ENCODE measurements at regions not wholly inside any gene's neighbourhood (a gene's known extent, or its start where the extent isn't known, plus 50 kb on each side); places are given as distances from the start of the nearest gene placed in this dataset.
"Not testable (repeated sequence)": the region's sequence is repeated elsewhere in the genome, so short reads cannot be mapped to it uniquely, and the experiment has no call there.

DNA sequence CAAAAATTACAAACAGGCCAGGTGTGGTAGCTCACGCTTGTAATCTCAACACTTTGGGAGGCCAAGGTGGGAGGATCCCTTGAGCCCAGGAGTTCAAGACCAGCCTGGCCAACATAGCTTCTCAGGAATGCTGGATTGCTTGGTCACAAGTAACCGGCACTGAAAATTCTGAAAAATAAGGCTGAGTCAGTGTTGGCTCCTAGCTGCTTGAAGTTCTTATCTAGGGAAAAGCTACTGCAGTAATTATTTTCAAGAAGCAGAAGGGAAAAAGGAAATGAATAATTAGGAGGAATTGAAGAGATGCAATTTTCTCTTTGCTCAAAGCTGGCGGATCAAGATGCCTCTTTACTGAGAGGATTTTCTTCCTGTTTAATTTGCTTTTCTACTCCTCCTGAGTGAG, 75.0 kb upstream of the GTF3A start:
- DNase-seq (ENCODE audit: insufficient read length, low spot score) (no peak), FAIRE-seq (no peak)
- TF ChIP-seq PAX5 (IDR thresholded peaks at IDR 0.05; ENCODE audit: insufficient read depth, low read length, severe bottlenecking) (no peak), POLR2AphosphoS5 (IDR thresholded peaks at IDR 0.05; ENCODE audit: low read depth, low read length) (no peak), POLR2A (IDR thresholded peaks at IDR 0.05; ENCODE audit: low read depth, low read length) (no peak), SPI1 (IDR thresholded peaks at IDR 0.05; ENCODE audit: low read depth, low read length) (no peak), POU2F2 (IDR thresholded peaks at IDR 0.05; ENCODE audit: low read depth, low read length) (no peak), TAF1 (IDR thresholded peaks at IDR 0.05; ENCODE audit: low read depth, low read length) (no peak)

- not testable (repeated sequence) for FAIRE-seq; DNase-seq (ENCODE audit: insufficient read length, low spot score)
Observed at GRCh38 chr13:27350825-27351224, 73.6 kb upstream of the GTF3A start.

DNA sequence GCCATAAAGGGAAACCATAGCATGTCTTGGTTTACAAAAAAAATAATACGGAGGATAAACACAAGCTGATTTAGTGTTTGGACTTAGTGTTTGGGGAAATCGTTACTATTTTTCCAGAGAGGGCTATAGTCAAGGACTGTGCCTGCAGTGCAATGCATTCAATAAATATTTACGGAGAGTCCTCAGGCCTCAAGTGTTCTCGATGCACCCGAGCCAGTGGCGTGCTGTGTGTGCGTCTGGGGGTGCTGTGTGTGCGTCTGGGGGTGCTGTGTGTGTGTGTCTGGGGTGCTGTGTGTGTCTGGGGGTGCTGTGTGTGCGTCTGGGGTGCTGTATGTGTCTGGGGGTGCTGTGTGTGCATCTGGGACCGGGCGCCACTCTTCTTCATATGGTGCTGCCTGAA, 71.7 kb upstream of the GTF3A start:
- no peak for TF ChIP-seq POU2F2 (IDR thresholded peaks at IDR 0.05; ENCODE audit: low read depth, low read length)
- TF ChIP-seq POLR2AphosphoS5 (IDR thresholded peaks at IDR 0.05; ENCODE audit: low read depth, low read length), result no peak
- TF ChIP-seq TAF1 (IDR thresholded peaks at IDR 0.05; ENCODE audit: low read depth, low read length), result no peak
- no peak for TF ChIP-seq PAX5 (IDR thresholded peaks at IDR 0.05; ENCODE audit: insufficient read depth, low read length, severe bottlenecking)
- no peak for TF ChIP-seq POLR2A (IDR thresholded peaks at IDR 0.05; ENCODE audit: low read depth, low read length)
- no peak for TF ChIP-seq SPI1 (IDR thresholded peaks at IDR 0.05; ENCODE audit: low read depth, low read length)
- no peak for DNase-seq (ENCODE audit: insufficient read length, low spot score)
- no peak for FAIRE-seq

GRCh38 chr13:27353166-27353583, 71.2 kb upstream of the GTF3A start:
- FAIRE-seq (peak; percentile 93), DNase-seq (ENCODE audit: insufficient read length, low spot score) (peak; percentile 77)
- TF ChIP-seq POLR2A (IDR thresholded peaks at IDR 0.05; ENCODE audit: low read depth, low read length), result no peak
- TF ChIP-seq SPI1 (IDR thresholded peaks at IDR 0.05; ENCODE audit: low read depth, low read length), result peak; percentile 85
- TF ChIP-seq TAF1 (IDR thresholded peaks at IDR 0.05; ENCODE audit: low read depth, low read length), result no peak

DNA sequence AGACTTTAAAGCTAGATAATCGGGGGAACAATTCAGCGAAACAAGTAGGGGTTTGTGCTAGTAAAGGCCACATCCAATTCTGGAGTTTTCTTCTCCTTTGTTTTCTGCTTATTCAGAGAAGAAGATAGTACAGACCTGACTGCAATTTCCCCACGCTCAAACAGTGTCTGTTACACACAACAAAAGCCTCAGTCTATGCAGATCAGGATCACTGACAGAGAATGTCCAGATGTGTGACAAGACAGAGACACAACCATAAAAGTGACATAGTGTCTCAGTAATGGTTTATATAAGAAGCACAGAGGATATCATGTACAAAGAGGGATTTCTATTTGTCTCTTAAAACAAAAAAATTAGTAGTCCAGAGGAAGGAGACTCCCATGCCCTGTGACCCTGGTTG, 70.7 kb upstream of the GTF3A start:
- no peak for FAIRE-seq
- no peak for DNase-seq (ENCODE audit: insufficient read length, low spot score)
- no peak for TF ChIP-seq POLR2AphosphoS5 (IDR thresholded peaks at IDR 0.05; ENCODE audit: low read depth, low read length)
- TF ChIP-seq SPI1 (IDR thresholded peaks at IDR 0.05; ENCODE audit: low read depth, low read length), result no peak
- no peak for TF ChIP-seq POU2F2 (IDR thresholded peaks at IDR 0.05; ENCODE audit: low read depth, low read length)
- TF ChIP-seq TAF1 (IDR thresholded peaks at IDR 0.05; ENCODE audit: low read depth, low read length), result no peak
- no peak for TF ChIP-seq POLR2A (IDR thresholded peaks at IDR 0.05; ENCODE audit: low read depth, low read length)
- no peak for TF ChIP-seq PAX5 (IDR thresholded peaks at IDR 0.05; ENCODE audit: insufficient read depth, low read length, severe bottlenecking)

DNA sequence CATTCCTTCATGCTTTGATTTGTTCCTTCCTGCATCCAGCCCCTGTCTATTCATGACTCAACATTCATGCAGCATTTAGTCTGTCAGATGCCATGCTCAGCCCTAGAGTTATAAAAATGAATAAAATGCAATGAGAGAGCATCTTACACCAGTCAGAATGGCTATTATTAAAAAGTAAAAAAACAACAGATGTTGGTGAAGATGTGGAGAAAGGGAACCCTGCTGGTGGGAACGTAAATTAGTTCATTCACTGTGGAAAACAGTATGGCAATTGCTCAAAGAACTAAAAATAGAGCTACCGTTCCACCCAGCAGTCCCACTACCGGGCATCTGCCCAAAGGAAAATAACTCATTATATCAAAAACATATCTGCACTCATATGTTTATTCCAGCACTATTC, 70.0 kb upstream of the GTF3A start:
- no peak for DNase-seq (ENCODE audit: insufficient read length, low spot score)
- TF ChIP-seq SPI1 (IDR thresholded peaks at IDR 0.05; ENCODE audit: low read depth, low read length) (no peak), POLR2AphosphoS5 (IDR thresholded peaks at IDR 0.05; ENCODE audit: low read depth, low read length) (no peak), PAX5 (IDR thresholded peaks at IDR 0.05; ENCODE audit: insufficient read depth, low read length, severe bottlenecking) (no peak), TAF1 (IDR thresholded peaks at IDR 0.05; ENCODE audit: low read depth, low read length) (no peak)
- FAIRE-seq, result no peak

DNA sequence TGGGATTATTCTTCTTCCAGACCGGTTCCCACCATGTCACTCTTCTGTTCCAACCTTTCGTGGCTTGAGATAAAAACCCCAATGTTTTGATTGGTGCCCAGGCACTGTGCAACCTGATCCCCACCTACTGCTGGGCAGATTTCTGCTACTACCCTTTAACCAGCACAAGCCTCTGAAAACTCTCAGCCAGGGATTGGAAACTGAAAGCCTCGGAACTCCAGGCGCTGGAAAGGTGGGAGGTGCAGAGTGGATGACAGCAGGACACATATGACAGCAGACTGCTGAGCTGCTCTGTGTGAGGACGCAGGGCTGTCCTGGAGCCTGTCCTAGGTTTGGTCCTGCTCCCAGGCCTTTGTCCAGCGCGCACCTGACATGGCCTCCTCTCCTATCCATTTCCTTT, 68.5 kb upstream of the GTF3A start:
- TF ChIP-seq POU2F2 (IDR thresholded peaks at IDR 0.05; ENCODE audit: low read depth, low read length) (no peak), SPI1 (IDR thresholded peaks at IDR 0.05; ENCODE audit: low read depth, low read length) (no peak), PAX5 (IDR thresholded peaks at IDR 0.05; ENCODE audit: insufficient read depth, low read length, severe bottlenecking) (no peak), POLR2AphosphoS5 (IDR thresholded peaks at IDR 0.05; ENCODE audit: low read depth, low read length) (no peak), POLR2A (IDR thresholded peaks at IDR 0.05; ENCODE audit: low read depth, low read length) (no peak), TAF1 (IDR thresholded peaks at IDR 0.05; ENCODE audit: low read depth, low read length) (no peak)

GRCh38 chr13:27358420-27358819, 66.0 kb upstream of the GTF3A start:
- FAIRE-seq (no peak), DNase-seq (ENCODE audit: insufficient read length, low spot score) (no peak)
- TF ChIP-seq SPI1 (IDR thresholded peaks at IDR 0.05; ENCODE audit: low read depth, low read length), result no peak

More for the DNA sequence above, 68.5 kb upstream of the GTF3A start:
- DNase-seq (ENCODE audit: insufficient read length, low spot score) (no peak), FAIRE-seq (no peak)

DNA sequence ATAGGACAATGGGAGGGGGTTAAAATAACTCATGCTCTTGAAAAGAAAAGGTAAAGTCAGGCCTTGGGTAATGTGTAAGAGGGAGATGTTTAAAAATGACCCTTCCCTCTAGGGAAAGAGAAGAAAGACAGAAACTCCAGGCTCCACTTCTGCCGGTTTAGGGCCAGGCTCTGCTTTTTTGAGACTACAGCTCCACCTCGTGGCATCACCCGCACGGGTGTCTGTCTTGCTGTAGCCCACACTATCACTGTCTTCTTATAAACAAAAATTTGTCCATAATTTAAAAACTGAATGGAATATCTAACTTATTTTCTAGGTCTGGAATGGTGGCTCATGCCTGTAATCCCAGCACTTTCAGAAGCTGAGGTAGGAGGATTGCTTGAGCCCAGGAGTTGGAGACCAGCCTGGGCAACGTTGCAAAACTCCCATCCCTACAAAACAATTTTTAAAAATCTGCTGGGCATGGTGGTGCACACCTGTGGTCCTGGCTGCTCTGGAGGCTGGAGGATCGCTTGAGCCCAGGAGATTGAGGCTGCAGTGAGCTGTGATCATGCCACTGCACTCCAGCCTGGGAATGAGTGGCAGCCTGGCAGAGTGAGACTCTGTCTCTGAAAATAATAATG, 65.1 kb upstream of the GTF3A start:
- FAIRE-seq (peak; percentile 65), DNase-seq (ENCODE audit: insufficient read length, low spot score) (peak; percentile 62)
- TF ChIP-seq POU2F2 (IDR thresholded peaks at IDR 0.05; ENCODE audit: low read depth, low read length) (no peak), PAX5 (IDR thresholded peaks at IDR 0.05; ENCODE audit: insufficient read depth, low read length, severe bottlenecking) (no peak), POLR2AphosphoS5 (IDR thresholded peaks at IDR 0.05; ENCODE audit: low read depth, low read length) (no peak), POLR2A (IDR thresholded peaks at IDR 0.05; ENCODE audit: low read depth, low read length) (no peak), TAF1 (IDR thresholded peaks at IDR 0.05; ENCODE audit: low read depth, low read length) (no peak), SPI1 (IDR thresholded peaks at IDR 0.05; ENCODE audit: low read depth, low read length) (no peak)

DNA sequence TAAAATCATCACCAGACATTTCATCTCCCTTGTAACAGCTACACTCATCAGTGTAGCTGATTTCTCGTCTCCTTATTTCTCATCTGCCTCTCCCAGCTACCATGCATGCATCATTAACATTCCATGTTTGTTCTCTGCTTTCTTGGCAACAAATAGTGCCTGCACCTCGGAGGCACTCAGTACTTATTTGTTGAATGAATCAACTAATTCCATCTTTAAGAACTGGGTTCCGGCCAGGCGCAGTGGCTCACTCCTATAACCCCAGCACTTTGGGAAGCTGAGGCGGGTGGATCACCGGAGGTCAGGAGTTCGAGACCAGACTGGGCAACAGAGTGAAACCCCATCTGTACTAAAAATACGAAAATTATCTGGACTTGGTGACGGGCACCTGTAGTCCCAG, 63.9 kb upstream of the GTF3A start:
- FAIRE-seq (no peak), DNase-seq (ENCODE audit: insufficient read length, low spot score) (no peak)
- TF ChIP-seq TAF1 (IDR thresholded peaks at IDR 0.05; ENCODE audit: low read depth, low read length), result no peak
- TF ChIP-seq POLR2AphosphoS5 (IDR thresholded peaks at IDR 0.05; ENCODE audit: low read depth, low read length), result no peak
- no peak for TF ChIP-seq SPI1 (IDR thresholded peaks at IDR 0.05; ENCODE audit: low read depth, low read length)
- no peak for TF ChIP-seq PAX5 (IDR thresholded peaks at IDR 0.05; ENCODE audit: insufficient read depth, low read length, severe bottlenecking)
- no peak for TF ChIP-seq POU2F2 (IDR thresholded peaks at IDR 0.05; ENCODE audit: low read depth, low read length)
- TF ChIP-seq POLR2A (IDR thresholded peaks at IDR 0.05; ENCODE audit: low read depth, low read length), result no peak
